Progenitor cell of endocrine pancreas (in vitro differentiated cells): ENCODE measurements at regions not wholly inside any gene's neighbourhood (a gene's known extent, or its start where the extent isn't known, plus 50 kb on each side); places are given as distances from the start of the nearest gene placed in this dataset.

Experiments used
- DNase-seq: peaks from one replicate; pipeline ENCODE4 v3.0.0; 2021; ENCODE audit warnings: low spot score; ENCODE audit not compliant: unreplicated experiment
- H3K27ac Mint-ChIP-seq: 2 replicates; pipeline ENCODE4 v1.8.0; 2021; ENCODE audit warnings: mild to moderate bottlenecking, moderate library complexity, mixed read lengths
- H3K27me3 Mint-ChIP-seq: 2 replicates; pipeline ENCODE4 v1.8.0; 2021; ENCODE audit warnings: mixed read lengths
- H3K36me3 Mint-ChIP-seq: 2 replicates; pipeline ENCODE4 v1.8.0; 2022; ENCODE audit warnings: mixed read lengths; ENCODE audit not compliant: insufficient read depth
- H3K4me1 Mint-ChIP-seq: 2 replicates; pipeline ENCODE4 v1.8.0; 2021; ENCODE audit warnings: low read depth, mixed read lengths
- H3K4me3 Mint-ChIP-seq: 2 replicates; pipeline ENCODE4 v1.8.0; 2021; ENCODE audit warnings: low read depth, mild to moderate bottlenecking, moderate library complexity, mixed read lengths
- H3K9me3 Mint-ChIP-seq: 2 replicates; pipeline ENCODE4 v1.8.0; 2021; ENCODE audit warnings: low read depth, mixed read lengths
- TF ChIP-seq, protein P1 (sequence below): fragments of 200-600 bp; sonication (generic); IDR thresholded peaks from one replicate; pipeline ENCODE4 v1.5.0; 2021; ENCODE audit warnings: antibody characterized with exemption, mild to moderate bottlenecking; ENCODE audit not compliant: unreplicated experiment

DNA sequence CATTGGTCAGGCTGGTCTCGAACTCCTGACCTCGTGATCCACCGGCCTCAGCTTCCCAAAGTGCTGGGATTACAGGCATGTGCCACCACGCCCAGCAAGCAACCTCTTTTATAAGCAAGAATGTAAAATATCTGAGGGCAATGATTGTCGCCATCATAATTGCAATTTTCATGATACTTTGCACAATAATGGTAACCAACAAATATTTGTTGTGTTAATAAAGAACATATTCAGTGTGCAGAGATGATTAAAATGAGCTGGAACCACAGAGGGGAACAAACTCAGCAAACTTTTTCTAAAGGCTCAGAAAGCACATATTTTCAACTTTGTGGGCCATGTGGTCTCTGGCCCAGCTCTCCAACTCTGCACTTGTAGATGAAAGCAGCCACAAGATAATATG lies 115.2 kb upstream of the SIX2 start:
- no peak for DNase-seq
- Mint-ChIP-seq H3K36me3 (no peaks in the 10 kb centered on the region), H3K9me3 (no peaks in the 10 kb centered on the region), H3K27ac (no peak overlapping the region), H3K27me3 (no peaks in the 10 kb centered on the region), H3K4me3 (no peak overlapping the region), H3K4me1 (no peaks in the 10 kb centered on the region)
- TF ChIP-seq, protein P1, sequence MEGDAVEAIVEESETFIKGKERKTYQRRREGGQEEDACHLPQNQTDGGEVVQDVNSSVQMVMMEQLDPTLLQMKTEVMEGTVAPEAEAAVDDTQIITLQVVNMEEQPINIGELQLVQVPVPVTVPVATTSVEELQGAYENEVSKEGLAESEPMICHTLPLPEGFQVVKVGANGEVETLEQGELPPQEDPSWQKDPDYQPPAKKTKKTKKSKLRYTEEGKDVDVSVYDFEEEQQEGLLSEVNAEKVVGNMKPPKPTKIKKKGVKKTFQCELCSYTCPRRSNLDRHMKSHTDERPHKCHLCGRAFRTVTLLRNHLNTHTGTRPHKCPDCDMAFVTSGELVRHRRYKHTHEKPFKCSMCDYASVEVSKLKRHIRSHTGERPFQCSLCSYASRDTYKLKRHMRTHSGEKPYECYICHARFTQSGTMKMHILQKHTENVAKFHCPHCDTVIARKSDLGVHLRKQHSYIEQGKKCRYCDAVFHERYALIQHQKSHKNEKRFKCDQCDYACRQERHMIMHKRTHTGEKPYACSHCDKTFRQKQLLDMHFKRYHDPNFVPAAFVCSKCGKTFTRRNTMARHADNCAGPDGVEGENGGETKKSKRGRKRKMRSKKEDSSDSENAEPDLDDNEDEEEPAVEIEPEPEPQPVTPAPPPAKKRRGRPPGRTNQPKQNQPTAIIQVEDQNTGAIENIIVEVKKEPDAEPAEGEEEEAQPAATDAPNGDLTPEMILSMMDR: no peak

GRCh38 chr2:45123521-45124191 lies 114.4 kb upstream of the SIX2 start:
- H3K27me3 Mint-ChIP-seq: no peaks in the 10 kb centered on the region
- no peak for DNase-seq
- peaks cover 3% of the 10 kb centered on the region for H3K4me1 Mint-ChIP-seq
- H3K4me3 Mint-ChIP-seq: no peak overlapping the region
- no peaks in the 10 kb centered on the region for H3K9me3 Mint-ChIP-seq
- no peaks in the 10 kb centered on the region for H3K36me3 Mint-ChIP-seq
- TF ChIP-seq, protein P1: no peak
- H3K27ac Mint-ChIP-seq: no peak overlapping the region

GRCh38 chr2:45123065-45123464 lies 113.8 kb upstream of the SIX2 start:
- Mint-ChIP-seq H3K27ac (no peak overlapping the region), H3K27me3 (peaks cover 1% of the 10 kb centered on the region), H3K4me1 (peaks cover 5% of the 10 kb centered on the region), H3K4me3 (no peak overlapping the region), H3K36me3 (no peaks in the 10 kb centered on the region), H3K9me3 (no peaks in the 10 kb centered on the region)
- TF ChIP-seq, protein P1: no peak
- DNase-seq: no peak

GRCh38 chr2:45121236-45121927 lies 112.1 kb upstream of the SIX2 start:
- Mint-ChIP-seq H3K27ac (no peak overlapping the region), H3K9me3 (no peaks in the 10 kb centered on the region), H3K4me3 (no peak overlapping the region)

GRCh38 chr2:45120546-45120945 lies 111.3 kb upstream of the SIX2 start:
- no peak for DNase-seq
- Mint-ChIP-seq H3K4me3 (no peak overlapping the region), H3K27me3 (peaks cover 3% of the 10 kb centered on the region), H3K36me3 (no peaks in the 10 kb centered on the region), H3K9me3 (no peaks in the 10 kb centered on the region), H3K4me1 (peaks cover 6% of the 10 kb centered on the region), H3K27ac (no peak overlapping the region)
- TF ChIP-seq, protein P1: no peak

More at GRCh38 chr2:45121236-45121927, 112.1 kb upstream of the SIX2 start:
- DNase-seq: no peak
- Mint-ChIP-seq H3K36me3 (no peaks in the 10 kb centered on the region), H3K27me3 (peaks cover 3% of the 10 kb centered on the region), H3K4me1 (peaks cover 6% of the 10 kb centered on the region)
- TF ChIP-seq, protein P1: no peak
